SU-DHL-6 (cell line): ENCODE measurements at regions not wholly inside any gene's neighbourhood (a gene's known extent, or its start where the extent isn't known, plus 50 kb on each side); places are given as distances from the start of the nearest gene placed in this dataset.

ENCODE experiments used
- CTCF ChIP-seq: fragments of 200-600 bp; sonication (generic); IDR thresholded peaks from one replicate; pipeline ENCODE4 v1.5.1; 2017; ENCODE audit warnings: antibody characterized with exemption, mild to moderate bottlenecking, low read length, moderate library complexity; ENCODE audit not compliant: insufficient read depth, poor library complexity, severe bottlenecking
- EZH2phosphoT487 ChIP-seq: fragments of 200-600 bp; sonication (generic), shearing (Covaris generic); conservative IDR thresholded peaks from 2 replicates; pipeline ENCODE4 v1.6.1; 2018; ENCODE audit warnings: mild to moderate bottlenecking, antibody characterized with exemption, low read length, moderate library complexity, mixed read lengths

- no peak for TF ChIP-seq EZH2phosphoT487
- TF ChIP-seq CTCF = no peak
Observed at GRCh38 chr1:213521206-213521605, 466.6 kb upstream of the PROX1 start.
